Suppressor macrophage treated with lipopolysaccharide for 4 hours (primary cell): ENCODE measurements at regions not wholly inside any gene's neighbourhood (a gene's known extent, or its start where the extent isn't known, plus 50 kb on each side); places are given as distances from the start of the nearest gene placed in this dataset.

Experiments
- DNase-seq: peaks from one replicate; pipeline ENCODE4 v3.0.0-alpha.2; 2020

GRCh38 chr6:168384045-168385036 is 56.6 kb upstream of the SMOC2 start:
- DNase-seq = no peak

- no peak for DNase-seq
Observed at GRCh38 chr6:168385037-168385759, 55.8 kb upstream of the SMOC2 start.

GRCh38 chr6:168385858-168386735 is 54.9 kb upstream of the SMOC2 start:
- DNase-seq = no peak

DNA sequence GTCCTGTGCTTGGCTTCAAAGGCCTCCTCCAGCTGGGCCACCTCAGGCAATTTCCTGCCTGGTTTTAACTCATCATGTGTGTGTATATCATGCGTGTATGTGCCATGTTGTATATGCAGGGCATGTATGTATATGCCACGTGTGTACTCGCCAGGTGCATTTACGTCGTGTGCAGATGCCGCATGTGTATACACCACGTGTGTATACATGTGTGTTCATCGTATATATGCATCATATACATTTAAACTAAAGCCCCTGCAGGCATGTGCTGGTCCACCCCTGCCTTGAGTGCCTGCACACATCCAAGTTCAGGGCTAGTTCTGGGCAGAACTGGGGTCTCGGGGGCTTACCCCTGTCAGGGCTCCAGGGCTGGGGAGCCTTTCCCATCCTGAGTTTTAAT is 54.0 kb upstream of the SMOC2 start:
- no peak for DNase-seq

GRCh38 chr6:168387426-168387825 is 53.6 kb upstream of the SMOC2 start:
- DNase-seq = no peak

GRCh38 chr6:168387911-168388310 is 53.1 kb upstream of the SMOC2 start:
- DNase-seq = no peak

DNA sequence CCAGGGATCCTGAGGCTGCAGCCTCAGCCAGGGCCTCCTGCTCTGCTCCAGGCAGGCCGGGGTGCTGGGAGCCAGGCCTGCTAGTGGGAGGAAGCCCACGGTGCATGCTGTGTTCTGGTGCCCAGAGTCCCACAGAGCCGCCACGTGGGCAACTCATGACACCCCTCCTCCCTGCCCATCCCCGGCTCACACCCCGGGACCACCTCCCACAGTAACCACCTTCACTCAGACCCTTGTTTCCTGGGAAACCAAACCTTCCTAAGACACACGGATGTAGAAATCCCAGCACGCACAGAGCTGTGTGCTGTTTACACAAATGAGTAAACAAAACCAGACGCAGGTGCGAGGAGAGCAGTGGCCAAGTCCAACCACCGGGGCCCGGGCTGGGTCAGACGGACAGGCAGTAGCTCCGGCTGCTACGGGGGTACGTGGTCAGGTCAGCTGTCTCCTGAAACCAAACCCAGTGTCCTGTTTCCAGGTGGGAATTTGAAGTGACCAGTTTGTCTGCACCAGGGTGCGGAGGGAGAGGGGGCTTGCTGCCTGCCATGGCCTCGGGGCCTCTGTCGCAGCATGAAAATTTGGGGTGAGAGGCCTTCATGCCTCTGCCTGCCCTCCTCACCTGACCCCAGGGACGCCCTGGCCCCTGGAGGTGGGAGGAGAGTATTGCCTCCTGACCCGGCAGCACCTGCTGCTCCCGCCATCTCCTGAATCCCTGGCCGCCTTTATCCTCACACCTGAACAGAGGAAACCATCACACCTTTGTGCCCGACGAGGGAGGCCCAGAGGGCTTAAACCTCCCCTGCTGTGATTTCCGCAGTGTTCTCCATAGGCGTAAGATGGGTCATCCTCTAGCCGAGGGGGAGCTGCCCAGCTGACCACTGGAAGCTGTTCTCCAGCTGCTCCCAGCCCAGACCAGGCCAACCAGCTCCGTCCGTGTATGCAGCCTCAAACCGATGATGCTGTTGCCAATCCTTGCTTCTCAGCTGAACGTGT is 52.0 kb upstream of the SMOC2 start:
- DNase-seq = no peak

DNA sequence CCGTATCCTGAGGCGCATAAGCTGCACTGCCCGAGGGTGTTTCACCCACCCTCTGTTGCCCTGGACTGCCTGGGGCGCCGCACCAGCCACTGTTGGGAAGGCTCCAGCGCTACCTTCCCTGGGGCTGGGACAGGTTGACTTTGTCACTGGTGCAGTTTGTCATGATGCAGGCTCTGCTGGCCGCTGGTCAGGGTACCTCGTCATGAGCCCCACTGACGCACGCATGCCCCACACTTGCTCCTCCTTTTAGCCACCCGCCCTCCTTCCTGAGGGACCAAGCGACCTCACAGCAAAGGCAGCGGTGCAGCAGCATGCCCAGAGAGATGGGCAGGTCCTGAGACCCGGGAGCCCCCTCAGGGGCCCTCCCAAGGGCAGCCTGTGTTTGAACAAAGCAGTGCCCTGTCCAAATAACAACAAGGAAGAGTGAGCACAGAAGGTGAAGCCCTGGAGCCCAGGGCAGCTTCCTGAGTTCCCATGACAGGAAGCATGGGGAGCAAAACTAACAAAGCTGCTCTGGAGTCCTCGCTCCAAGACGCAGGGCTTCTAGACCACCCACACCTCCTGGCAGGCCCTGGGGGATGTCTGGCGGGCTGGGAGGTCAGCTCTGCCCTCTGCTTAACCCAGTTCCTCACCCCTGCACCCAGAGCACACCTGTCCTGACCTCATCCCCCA is 50.1 kb upstream of the SMOC2 start:
- DNase-seq = no peak
